HG03095 (cell line): ENCODE measurements at regions not wholly inside any gene's neighbourhood (a gene's known extent, or its start where the extent isn't known, plus 50 kb on each side); places are given as distances from the start of the nearest gene placed in this dataset.

Experiments used
- ATAC-seq: cut with Tn5 transposase; IDR thresholded peaks from one replicate; pipeline ENCODE4 v1.9.1; 2021; ENCODE audit warnings: moderate library complexity; ENCODE audit not compliant: unreplicated experiment

- ATAC-seq: no peak
Measured at GRCh38 chr13:99911965-99912566, 59.5 kb downstream of the ZIC5 start.

GRCh38 chr13:99911069-99911964, 60.2 kb downstream of the ZIC5 start:
- ATAC-seq: no peak

- no peak for ATAC-seq
Measured at GRCh38 chr13:99909836-99910619, 61.5 kb downstream of the ZIC5 start.

- no peak for ATAC-seq
Measured at GRCh38 chr13:99909097-99909835, 62.3 kb downstream of the ZIC5 start.

GRCh38 chr13:99908140-99908803, 63.3 kb downstream of the ZIC5 start:
- no peak for ATAC-seq

- no peak for ATAC-seq
Measured at GRCh38 chr13:99907627-99908026, 63.9 kb downstream of the ZIC5 start.

GRCh38 chr13:99907038-99907437, 64.5 kb downstream of the ZIC5 start:
- no peak for ATAC-seq

GRCh38 chr13:99905814-99906213, 65.8 kb downstream of the ZIC5 start:
- no peak for ATAC-seq

- no peak for ATAC-seq
Measured at GRCh38 chr13:99905224-99905623, 66.3 kb downstream of the ZIC5 start.

- no peak for ATAC-seq
Measured at GRCh38 chr13:99903140-99903539, 68.4 kb downstream of the ZIC5 start.

GRCh38 chr13:99902657-99903056, 68.9 kb downstream of the ZIC5 start:
- ATAC-seq: no peak

GRCh38 chr13:99900960-99901359, 70.6 kb downstream of the ZIC5 start:
- ATAC-seq: no peak

GRCh38 chr13:99898421-99898820, 73.1 kb downstream of the ZIC5 start:
- ATAC-seq: no peak

GRCh38 chr13:99897076-99897440, 74.5 kb downstream of the ZIC5 start:
- no peak for ATAC-seq

GRCh38 chr13:99896369-99897075, 75.0 kb downstream of the ZIC5 start:
- no peak for ATAC-seq

GRCh38 chr13:99895444-99896368, 75.9 kb downstream of the ZIC5 start:
- ATAC-seq: no peak

GRCh38 chr13:99894840-99895443, 76.6 kb downstream of the ZIC5 start:
- no peak for ATAC-seq

GRCh38 chr13:99894105-99894839, 77.3 kb downstream of the ZIC5 start:
- ATAC-seq: no peak
